ENCODE measurements at regions not wholly inside any gene's neighbourhood (a gene's known extent, or its start where the extent isn't known, plus 50 kb on each side); places are given as distances from the start of the nearest gene placed in this dataset.

GRCh38 chr11:104538313-104538712, 359.9 kb downstream of the CASP12 start:
- no peak for TF ChIP-seq CTCF (IDR thresholded peaks at IDR 0.05; ENCODE audit: insufficient read depth, low read depth, low read length)
- no peak for TF ChIP-seq EZH2 (IDR thresholded peaks at IDR 0.05; ENCODE audit: insufficient read depth, low read length)
- H3K9me3 Mint-ChIP-seq (ENCODE audit: unreplicated experiment), result no peaks in the 10 kb centered on the region
- no peaks in the 10 kb centered on the region for H4K20me1 ChIP-seq (ENCODE audit: insufficient read depth, low read length)
- no peak overlapping the region for H3K4me2 ChIP-seq (ENCODE audit: low read length)
- FAIRE-seq (no peak), DNase-seq (ENCODE audit: low read depth) (no peak)
- no peaks in the 10 kb centered on the region for H3K27me3 Mint-ChIP-seq (ENCODE audit: low read depth, unreplicated experiment)
- H3K4me1 ChIP-seq (ENCODE audit: insufficient read depth, low read length), result no peaks in the 10 kb centered on the region
- H3K27me3 ChIP-seq (ENCODE audit: insufficient read depth, low read length), result no peaks in the 10 kb centered on the region
- no peak overlapping the region for H3K27ac ChIP-seq (ENCODE audit: low read depth, low read length)
- no peaks in the 10 kb centered on the region for H3K36me3 ChIP-seq (ENCODE audit: insufficient read depth, low read length)
- no peaks in the 10 kb centered on the region for H3K9me3 ChIP-seq (ENCODE audit: insufficient read depth, low read depth, low read length)
- H3K79me2 ChIP-seq (ENCODE audit: insufficient read depth, low read length), result no peaks in the 10 kb centered on the region
- H3K4me3 Mint-ChIP-seq (ENCODE audit: unreplicated experiment), result no peak overlapping the region
- H3K9ac ChIP-seq (ENCODE audit: low read length), result no peak overlapping the region
- no peak overlapping the region for H3K4me3 ChIP-seq (ENCODE audit: insufficient read depth, low read depth, low read length)
- H2AFZ ChIP-seq (ENCODE audit: low read depth, low read length), result no peak overlapping the region
- H3K36me3 Mint-ChIP-seq (ENCODE audit: low read depth, unreplicated experiment), result no peaks in the 10 kb centered on the region
- peaks cover 4% of the 10 kb centered on the region for H3K4me1 Mint-ChIP-seq (ENCODE audit: low read depth, unreplicated experiment)
- no peak overlapping the region for H3K27ac Mint-ChIP-seq (ENCODE audit: unreplicated experiment)

DNA sequence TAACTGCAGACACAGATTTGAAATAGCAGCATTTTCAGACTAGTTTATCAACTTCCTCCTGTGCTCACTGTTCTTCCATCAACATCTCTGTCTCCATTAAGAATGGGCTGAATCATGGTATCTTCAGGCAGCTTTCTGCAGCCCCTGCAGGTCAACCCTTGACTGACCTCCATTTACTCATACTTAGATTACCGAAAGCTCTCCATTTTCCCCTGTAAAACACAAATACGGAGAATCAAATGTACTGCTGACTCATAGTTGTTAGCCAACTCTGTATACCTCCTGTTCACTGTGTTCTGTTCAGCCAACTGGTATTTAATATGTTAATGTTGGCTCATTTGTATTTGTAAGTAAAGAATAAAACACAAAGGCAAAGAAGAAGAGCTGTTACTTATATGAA, 364.0 kb downstream of the CASP12 start:
- Histone ChIP-seq H3K27me3 (ENCODE audit: insufficient read depth, low read length) (no peaks in the 10 kb centered on the region), H3K9me3 (ENCODE audit: insufficient read depth, low read depth, low read length) (no peaks in the 10 kb centered on the region), H3K4me1 (ENCODE audit: insufficient read depth, low read length) (no peaks in the 10 kb centered on the region), H3K4me3 (ENCODE audit: insufficient read depth, low read depth, low read length) (no peak overlapping the region), H3K4me2 (ENCODE audit: low read length) (peak overlapping the region; percentile 38), H3K9ac (ENCODE audit: low read length) (no peak overlapping the region), H4K20me1 (ENCODE audit: insufficient read depth, low read length) (no peaks in the 10 kb centered on the region), H2AFZ (ENCODE audit: low read depth, low read length) (peak overlapping the region; percentile 34), H3K36me3 (ENCODE audit: insufficient read depth, low read length) (no peaks in the 10 kb centered on the region), H3K27ac (ENCODE audit: low read depth, low read length) (no peak overlapping the region), H3K79me2 (ENCODE audit: insufficient read depth, low read length) (no peaks in the 10 kb centered on the region)
- H3K9me3 Mint-ChIP-seq (ENCODE audit: unreplicated experiment), result no peaks in the 10 kb centered on the region
- DNase-seq (ENCODE audit: low read depth) (peak; percentile 70), FAIRE-seq (peak; percentile 56)
- no peak overlapping the region for H3K4me3 Mint-ChIP-seq (ENCODE audit: unreplicated experiment)
- H3K4me1 Mint-ChIP-seq (ENCODE audit: low read depth, unreplicated experiment), result peaks cover 4% of the 10 kb centered on the region
- peak overlapping the region; percentile 84 for H3K27ac Mint-ChIP-seq (ENCODE audit: unreplicated experiment)
- no peaks in the 10 kb centered on the region for H3K27me3 Mint-ChIP-seq (ENCODE audit: low read depth, unreplicated experiment)
- no peaks in the 10 kb centered on the region for H3K36me3 Mint-ChIP-seq (ENCODE audit: low read depth, unreplicated experiment)
- no peak for TF ChIP-seq EZH2 (IDR thresholded peaks at IDR 0.05; ENCODE audit: insufficient read depth, low read length)
- no peak for TF ChIP-seq CTCF (IDR thresholded peaks at IDR 0.05; ENCODE audit: insufficient read depth, low read depth, low read length)

- Histone ChIP-seq H3K4me2 (ENCODE audit: low read length) (no peak overlapping the region), H3K27ac (ENCODE audit: low read depth, low read length) (no peak overlapping the region), H3K9me3 (ENCODE audit: insufficient read depth, low read depth, low read length) (no peaks in the 10 kb centered on the region), H3K27me3 (ENCODE audit: insufficient read depth, low read length) (no peaks in the 10 kb centered on the region), H3K4me1 (ENCODE audit: insufficient read depth, low read length) (no peaks in the 10 kb centered on the region), H3K4me3 (ENCODE audit: insufficient read depth, low read depth, low read length) (no peak overlapping the region), H2AFZ (ENCODE audit: low read depth, low read length) (no peak overlapping the region), H3K79me2 (ENCODE audit: insufficient read depth, low read length) (no peaks in the 10 kb centered on the region), H4K20me1 (ENCODE audit: insufficient read depth, low read length) (no peaks in the 10 kb centered on the region), H3K36me3 (ENCODE audit: insufficient read depth, low read length) (no peaks in the 10 kb centered on the region), H3K9ac (ENCODE audit: low read length) (no peak overlapping the region)
- H3K4me3 Mint-ChIP-seq (ENCODE audit: unreplicated experiment), result no peak overlapping the region
- H3K4me1 Mint-ChIP-seq (ENCODE audit: low read depth, unreplicated experiment), result peaks cover 4% of the 10 kb centered on the region
- H3K9me3 Mint-ChIP-seq (ENCODE audit: unreplicated experiment), result no peaks in the 10 kb centered on the region
- DNase-seq (ENCODE audit: low read depth) (no peak), FAIRE-seq (no peak)
- TF ChIP-seq CTCF (IDR thresholded peaks at IDR 0.05; ENCODE audit: insufficient read depth, low read depth, low read length) (no peak), EZH2 (IDR thresholded peaks at IDR 0.05; ENCODE audit: insufficient read depth, low read length) (no peak)
- H3K27me3 Mint-ChIP-seq (ENCODE audit: low read depth, unreplicated experiment), result no peaks in the 10 kb centered on the region
- no peak overlapping the region for H3K27ac Mint-ChIP-seq (ENCODE audit: unreplicated experiment)
- H3K36me3 Mint-ChIP-seq (ENCODE audit: low read depth, unreplicated experiment), result no peaks in the 10 kb centered on the region
These were observed 366.4 kb downstream of the CASP12 start for GRCh38 chr11:104531894-104532293.
